Brain microvascular endothelial cell (primary cell): ENCODE measurements at regions not wholly inside any gene's neighbourhood (a gene's known extent, or its start where the extent isn't known, plus 50 kb on each side); places are given as distances from the start of the nearest gene placed in this dataset.

ENCODE experiments used
- DNase-seq: peaks from one replicate; pipeline ENCODE4 v3.0.0-alpha.2; 2020
- H3K27ac ChIP-seq: fragments of 250-450 bp; sonication (Bioruptor Pico); 2 replicates; pipeline ENCODE4 v1.5.1; 2020; ENCODE audit warnings: mild to moderate bottlenecking, moderate library complexity
- H3K27me3 ChIP-seq: fragments of 250-450 bp; sonication (Bioruptor Pico); replicated peaks from 2 replicates; pipeline ENCODE4 v1.5.1; 2020; ENCODE audit warnings: mild to moderate bottlenecking
- H3K36me3 ChIP-seq: fragments of 250-450 bp; sonication (Bioruptor Pico); replicated peaks from 2 replicates; pipeline ENCODE4 v1.5.1; 2020; ENCODE audit warnings: mild to moderate bottlenecking
- H3K4me3 ChIP-seq: 2 replicates; pipeline ENCODE4 v1.5.1; 2011; ENCODE audit warnings: low read depth, mild to moderate bottlenecking, control low read depth, low read length, moderate library complexity
- in situ Hi-C: cut with HindIII; loops from 2 replicates; pipeline ENCODE4 v1.10.0; 2017; ENCODE audit warnings: low sequenced_read_pairs, low pct_ligation_motif_present
- TF ChIP-seq, protein P1 (sequence below): IDR thresholded peaks from 2 replicates; pipeline ENCODE4 v1.5.1; 2011; ENCODE audit warnings: low read depth, mild to moderate bottlenecking, moderate library complexity, low read length, control low read depth, inconsistent platforms; ENCODE audit errors: missing control alignments

GRCh38 chr2:82000606-82001005 lies 1696.1 kb upstream of the LRRTM1 start:
- Histone ChIP-seq H3K27me3 (no peaks in the 10 kb centered on the region), H3K4me3 (no peak overlapping the region), H3K27ac (no peak overlapping the region), H3K36me3 (no peaks in the 10 kb centered on the region)
- in situ Hi-C loops = no loop called here
- TF ChIP-seq, protein P1, sequence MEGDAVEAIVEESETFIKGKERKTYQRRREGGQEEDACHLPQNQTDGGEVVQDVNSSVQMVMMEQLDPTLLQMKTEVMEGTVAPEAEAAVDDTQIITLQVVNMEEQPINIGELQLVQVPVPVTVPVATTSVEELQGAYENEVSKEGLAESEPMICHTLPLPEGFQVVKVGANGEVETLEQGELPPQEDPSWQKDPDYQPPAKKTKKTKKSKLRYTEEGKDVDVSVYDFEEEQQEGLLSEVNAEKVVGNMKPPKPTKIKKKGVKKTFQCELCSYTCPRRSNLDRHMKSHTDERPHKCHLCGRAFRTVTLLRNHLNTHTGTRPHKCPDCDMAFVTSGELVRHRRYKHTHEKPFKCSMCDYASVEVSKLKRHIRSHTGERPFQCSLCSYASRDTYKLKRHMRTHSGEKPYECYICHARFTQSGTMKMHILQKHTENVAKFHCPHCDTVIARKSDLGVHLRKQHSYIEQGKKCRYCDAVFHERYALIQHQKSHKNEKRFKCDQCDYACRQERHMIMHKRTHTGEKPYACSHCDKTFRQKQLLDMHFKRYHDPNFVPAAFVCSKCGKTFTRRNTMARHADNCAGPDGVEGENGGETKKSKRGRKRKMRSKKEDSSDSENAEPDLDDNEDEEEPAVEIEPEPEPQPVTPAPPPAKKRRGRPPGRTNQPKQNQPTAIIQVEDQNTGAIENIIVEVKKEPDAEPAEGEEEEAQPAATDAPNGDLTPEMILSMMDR = no peak
- DNase-seq = no peak

- no peak for DNase-seq
- H3K4me3 ChIP-seq = no peak overlapping the region
- no peaks in the 10 kb centered on the region for H3K27me3 ChIP-seq
- TF ChIP-seq, protein P1 = no peak
- in situ Hi-C loops = no loop called here
- no peaks in the 10 kb centered on the region for H3K36me3 ChIP-seq
- no peak overlapping the region for H3K27ac ChIP-seq
Observed at GRCh38 chr2:81996332-81996731, 1691.8 kb upstream of the LRRTM1 start.

- in situ Hi-C loops = no loop called here
Observed at GRCh38 chr2:81991282-81991681, 1686.7 kb upstream of the LRRTM1 start.

GRCh38 chr2:81987370-81987769 lies 1682.8 kb upstream of the LRRTM1 start:
- Histone ChIP-seq H3K27me3 (no peaks in the 10 kb centered on the region), H3K27ac (no peak overlapping the region), H3K4me3 (no peak overlapping the region), H3K36me3 (no peaks in the 10 kb centered on the region)
- DNase-seq = no peak
- TF ChIP-seq, protein P1 = no peak
- in situ Hi-C loops = no loop called here

More at GRCh38 chr2:81991282-81991681, 1686.7 kb upstream of the LRRTM1 start:
- no peak for DNase-seq
- Histone ChIP-seq H3K4me3 (no peak overlapping the region), H3K27me3 (no peaks in the 10 kb centered on the region), H3K36me3 (no peaks in the 10 kb centered on the region), H3K27ac (no peak overlapping the region)
- TF ChIP-seq, protein P1 = no peak

- TF ChIP-seq, protein P1 = no peak
- no peak overlapping the region for H3K27ac ChIP-seq
- H3K36me3 ChIP-seq = no peaks in the 10 kb centered on the region
- H3K4me3 ChIP-seq = no peak overlapping the region
- in situ Hi-C loops = no loop called here
- no peaks in the 10 kb centered on the region for H3K27me3 ChIP-seq
- DNase-seq = no peak
Observed at GRCh38 chr2:81984969-81985637, 1680.6 kb upstream of the LRRTM1 start.

- Histone ChIP-seq H3K27ac (no peak overlapping the region), H3K27me3 (no peaks in the 10 kb centered on the region), H3K4me3 (no peak overlapping the region), H3K36me3 (no peaks in the 10 kb centered on the region)
- DNase-seq = no peak
- in situ Hi-C loops = no loop called here
- TF ChIP-seq, protein P1 = no peak
Observed at GRCh38 chr2:81981585-81981984, 1677.0 kb upstream of the LRRTM1 start.
